Spleen (tissue), 7 donors: ENCODE measurements at regions not wholly inside any gene's neighbourhood (a gene's known extent, or its start where the extent isn't known, plus 50 kb on each side); places are given as distances from the start of the nearest gene placed in this dataset.

Experiments used
- POLR2AphosphoS5 ChIP-seq, 3 donors: sonication (generic); formaldehyde crosslinking; IDR thresholded peaks; one replicate each; pipeline ENCODE4 v1.5.1; 2017; ENCODE audit warnings: antibody characterized with exemption in 3 of 3
- TF ChIP-seq, protein P1 (sequence below), 11 experiments: fragments of 200-600 bp in 7 of 11; fragments of 450-650 bp in 4 of 11; sonication (generic) in 4 of 11; IDR thresholded peaks in 8 of 11; conservative IDR thresholded peaks in 3 of 11; 1 replicate in 7 of 11; 2 replicates in 4 of 11; pipeline versions ENCODE4 v1.4.0 to v1.8.0; 2016 to 2021; ENCODE audit warnings: antibody characterized with exemption in 11 of 11, inconsistent platforms in 4 of 11, mild to moderate bottlenecking in 1 of 11
- donor health status: DM: no; HTN: no; CAD: no; lungs with moderate emphysema.
- donor health status: DM: no; HTN: no; CAD: no.
- donor health status: DM: no; HTN: no; CAD: no.

DNA sequence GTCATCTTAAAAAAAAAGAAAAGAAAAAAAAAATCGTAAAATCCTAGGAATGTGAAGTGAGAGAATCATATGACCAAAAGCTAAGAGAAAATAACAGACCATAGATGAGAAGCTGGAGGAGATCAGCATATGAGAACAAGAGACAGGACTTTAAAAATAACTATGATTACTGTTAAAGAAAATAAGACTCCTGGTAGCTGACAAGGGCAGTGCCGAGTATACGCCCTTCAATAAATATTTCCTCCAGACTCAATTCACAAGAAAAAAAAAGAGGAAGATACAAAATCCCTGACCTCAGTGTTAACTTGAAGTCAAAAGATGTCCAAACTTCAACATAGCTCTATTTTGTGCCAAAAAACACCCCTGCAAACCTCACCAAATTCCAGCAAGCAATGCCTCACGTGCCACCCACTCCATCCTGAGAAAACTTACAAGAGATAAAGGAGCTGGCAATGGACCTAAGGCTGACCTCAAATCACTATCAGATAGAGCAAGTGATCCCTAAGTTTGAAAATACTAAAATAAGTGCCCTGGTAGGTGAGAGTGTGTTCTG is 817.2 kb downstream of the SOCS6 start:
- TF ChIP-seq, protein P1, sequence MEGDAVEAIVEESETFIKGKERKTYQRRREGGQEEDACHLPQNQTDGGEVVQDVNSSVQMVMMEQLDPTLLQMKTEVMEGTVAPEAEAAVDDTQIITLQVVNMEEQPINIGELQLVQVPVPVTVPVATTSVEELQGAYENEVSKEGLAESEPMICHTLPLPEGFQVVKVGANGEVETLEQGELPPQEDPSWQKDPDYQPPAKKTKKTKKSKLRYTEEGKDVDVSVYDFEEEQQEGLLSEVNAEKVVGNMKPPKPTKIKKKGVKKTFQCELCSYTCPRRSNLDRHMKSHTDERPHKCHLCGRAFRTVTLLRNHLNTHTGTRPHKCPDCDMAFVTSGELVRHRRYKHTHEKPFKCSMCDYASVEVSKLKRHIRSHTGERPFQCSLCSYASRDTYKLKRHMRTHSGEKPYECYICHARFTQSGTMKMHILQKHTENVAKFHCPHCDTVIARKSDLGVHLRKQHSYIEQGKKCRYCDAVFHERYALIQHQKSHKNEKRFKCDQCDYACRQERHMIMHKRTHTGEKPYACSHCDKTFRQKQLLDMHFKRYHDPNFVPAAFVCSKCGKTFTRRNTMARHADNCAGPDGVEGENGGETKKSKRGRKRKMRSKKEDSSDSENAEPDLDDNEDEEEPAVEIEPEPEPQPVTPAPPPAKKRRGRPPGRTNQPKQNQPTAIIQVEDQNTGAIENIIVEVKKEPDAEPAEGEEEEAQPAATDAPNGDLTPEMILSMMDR (IDR thresholded peaks at IDR 0.05 in 8 of 11, conservative IDR thresholded peaks at IDR 0.05 in 3 of 11) = no peak
- no peak for TF ChIP-seq POLR2AphosphoS5 (IDR thresholded peaks at IDR 0.05)
